OCI-LY7 (cell line): ENCODE measurements at regions not wholly inside any gene's neighbourhood (a gene's known extent, or its start where the extent isn't known, plus 50 kb on each side); places are given as distances from the start of the nearest gene placed in this dataset.

Source experiments
- BruUV-seq: library from RNA; stranded (reverse); fragments of 400-500 nt; replicated peaks from 2 replicates; lab custom pipeline; 2021; lab: Mats Ljungman, UMichigan
- CTCF ChIA-PET: fragments of 300-600 bp; sonication (Branson Sonifier 250); formaldehyde crosslinking; loops from one replicate; lab custom pipeline; 2022; ENCODE audit warnings: antibody characterized with exemption; ENCODE audit not compliant: unreplicated experiment; lab: Charles Lee
- POLR2A ChIA-PET: fragments of 300-600 bp; sonication (Branson Sonifier 250); formaldehyde crosslinking; loops from one replicate; lab custom pipeline; 2022; ENCODE audit warnings: antibody characterized with exemption; lab: Charles Lee
- DNase-seq: peaks from one replicate; pipeline ENCODE4 v3.0.0-alpha.2; 2015; ENCODE audit warnings: low spot score
- H2AFZ ChIP-seq: fragments of 200-600 bp; sonication (generic), shearing (Covaris generic); 2 replicates; pipeline ENCODE4 v1.6.1; 2014; ENCODE audit warnings: mild to moderate bottlenecking, antibody characterized with exemption, low read length, moderate library complexity
- H3K27ac ChIP-seq: fragments of 200-600 bp; sonication (generic); 2 replicates; pipeline ENCODE4 v1.5.1; 2014; ENCODE audit warnings: mixed run types, low read depth, mild to moderate bottlenecking, moderate library complexity, low read length, inconsistent platforms; ENCODE audit not compliant: poor library complexity, severe bottlenecking
- H3K36me3 ChIP-seq: fragments of 200-600 bp; sonication (generic); 2 replicates; pipeline ENCODE4 v1.6.1; 2014; ENCODE audit warnings: mild to moderate bottlenecking, antibody characterized with exemption, low read length, moderate library complexity, mixed read lengths; ENCODE audit not compliant: insufficient read depth
- H3K4me1 ChIP-seq: fragments of 200-600 bp; sonication (generic); 2 replicates; pipeline ENCODE4 v1.5.1; 2014; ENCODE audit warnings: mild to moderate bottlenecking, low read length; ENCODE audit not compliant: insufficient read depth, poor library complexity, severe bottlenecking
- H3K4me2 ChIP-seq: fragments of 200-600 bp; sonication (generic); 2 replicates; pipeline ENCODE4 v1.6.1; 2014; ENCODE audit warnings: mild to moderate bottlenecking, low read length
- H3K4me3 ChIP-seq: fragments of 200-600 bp; sonication (generic); 2 replicates; pipeline ENCODE4 v1.5.1; 2014; ENCODE audit warnings: mild to moderate bottlenecking, low read depth, low read length; ENCODE audit not compliant: poor library complexity, severe bottlenecking
- H3K79me2 ChIP-seq: fragments of 200-600 bp; sonication (generic); 2 replicates; pipeline ENCODE4 v1.6.1; 2016; ENCODE audit warnings: low read depth, mild to moderate bottlenecking, low read length, moderate library complexity, mixed read lengths; ENCODE audit not compliant: insufficient read depth
- H3K9me2 ChIP-seq: fragments of 200-600 bp; sonication (generic); 2 replicates; pipeline ENCODE4 v1.6.1; 2016; ENCODE audit warnings: mild to moderate bottlenecking, low read length, mixed read lengths; ENCODE audit not compliant: insufficient read depth
- H3K9me3 ChIP-seq: fragments of 200-600 bp; sonication (generic); 2 replicates; pipeline ENCODE4 v1.6.1; 2014; ENCODE audit warnings: mild to moderate bottlenecking, mixed run types, low read length, mixed read lengths
- H4K20me1 ChIP-seq: fragments of 200-600 bp; sonication (generic); 2 replicates; pipeline ENCODE4 v1.6.1; 2014; ENCODE audit warnings: mild to moderate bottlenecking, antibody characterized with exemption, low read length, moderate library complexity, mixed read lengths; ENCODE audit not compliant: insufficient read depth
- EZH2phosphoT487 ChIP-seq: fragments of 200-600 bp; sonication (generic); IDR thresholded peaks from 2 replicates; pipeline ENCODE4 v1.6.1; 2018; ENCODE audit warnings: low read depth, borderline replicate concordance, mild to moderate bottlenecking, mixed run types, antibody characterized with exemption, low read length, moderate library complexity, mixed read lengths
- intact Hi-C: fragments of 100-400 bp; cut with micrococcal nuclease; formaldehyde crosslinking; loops from one replicate; pipeline ENCODE4 v1.10.0; 2022; ENCODE audit not compliant: unreplicated experiment
- TF ChIP-seq, protein P1 (sequence below): fragments of 200-600 bp; sonication (generic); conservative IDR thresholded peaks from 2 replicates; pipeline ENCODE4 v1.5.1; 2014; ENCODE audit warnings: mild to moderate bottlenecking, antibody characterized with exemption, low read length, moderate library complexity, mixed read lengths

DNA sequence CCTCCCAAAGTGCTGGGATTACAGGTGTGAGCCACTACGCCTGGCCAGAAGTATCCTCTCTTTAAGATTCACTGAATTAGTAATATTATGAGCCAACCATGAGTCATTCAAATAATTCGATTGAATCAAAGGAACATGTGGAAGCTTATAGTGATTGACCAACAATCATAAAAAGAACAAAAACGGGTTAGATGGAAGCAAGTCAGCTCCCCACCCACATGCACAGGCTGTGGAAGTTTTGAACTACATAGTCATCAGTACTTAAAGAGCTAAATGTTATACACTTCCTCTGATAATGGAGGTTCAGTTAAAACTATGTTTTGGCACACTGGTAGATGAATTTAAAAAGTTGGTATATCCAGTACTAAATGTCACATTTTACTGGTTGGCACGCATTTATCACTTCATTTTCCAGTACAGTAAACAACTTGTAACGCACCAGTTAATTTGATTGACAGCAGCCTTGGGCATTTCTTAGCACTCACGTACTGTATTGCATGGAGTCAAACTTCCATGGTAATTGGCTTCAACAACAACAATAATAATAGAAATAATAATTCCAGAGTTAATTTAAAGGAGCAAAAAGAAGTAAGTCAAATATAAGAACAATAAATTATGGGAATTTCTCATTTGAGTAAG lies 1107.3 kb upstream of the MAP3K7 start:
- no peaks in the 10 kb centered on the region for H3K79me2 ChIP-seq
- no peak for DNase-seq
- POLR2A ChIA-PET, result interaction anchor here (0.7 kb wide), 1 partner anchor 147 kb away, joined by 5 read pairs; no protein-coding TSS in a partner anchor
- no peak overlapping the region for H3K4me3 ChIP-seq
- CTCF ChIA-PET, result no interaction called here
- intact Hi-C loops, result no loop called here
- H3K9me3 ChIP-seq, result no peaks in the 10 kb centered on the region
- H3K27ac ChIP-seq, result no peak overlapping the region
- no TSS peak for BruUV-seq
- no peaks in the 10 kb centered on the region for H3K4me1 ChIP-seq
- no peak overlapping the region for H3K4me2 ChIP-seq
- TF ChIP-seq, protein P1, sequence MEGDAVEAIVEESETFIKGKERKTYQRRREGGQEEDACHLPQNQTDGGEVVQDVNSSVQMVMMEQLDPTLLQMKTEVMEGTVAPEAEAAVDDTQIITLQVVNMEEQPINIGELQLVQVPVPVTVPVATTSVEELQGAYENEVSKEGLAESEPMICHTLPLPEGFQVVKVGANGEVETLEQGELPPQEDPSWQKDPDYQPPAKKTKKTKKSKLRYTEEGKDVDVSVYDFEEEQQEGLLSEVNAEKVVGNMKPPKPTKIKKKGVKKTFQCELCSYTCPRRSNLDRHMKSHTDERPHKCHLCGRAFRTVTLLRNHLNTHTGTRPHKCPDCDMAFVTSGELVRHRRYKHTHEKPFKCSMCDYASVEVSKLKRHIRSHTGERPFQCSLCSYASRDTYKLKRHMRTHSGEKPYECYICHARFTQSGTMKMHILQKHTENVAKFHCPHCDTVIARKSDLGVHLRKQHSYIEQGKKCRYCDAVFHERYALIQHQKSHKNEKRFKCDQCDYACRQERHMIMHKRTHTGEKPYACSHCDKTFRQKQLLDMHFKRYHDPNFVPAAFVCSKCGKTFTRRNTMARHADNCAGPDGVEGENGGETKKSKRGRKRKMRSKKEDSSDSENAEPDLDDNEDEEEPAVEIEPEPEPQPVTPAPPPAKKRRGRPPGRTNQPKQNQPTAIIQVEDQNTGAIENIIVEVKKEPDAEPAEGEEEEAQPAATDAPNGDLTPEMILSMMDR, result no peak
- no peak for TF ChIP-seq EZH2phosphoT487
- H3K36me3 ChIP-seq, result no peaks in the 10 kb centered on the region
- no peaks in the 10 kb centered on the region for H4K20me1 ChIP-seq
- no peaks in the 10 kb centered on the region for H3K9me2 ChIP-seq
- H2AFZ ChIP-seq, result no peak overlapping the region

DNA sequence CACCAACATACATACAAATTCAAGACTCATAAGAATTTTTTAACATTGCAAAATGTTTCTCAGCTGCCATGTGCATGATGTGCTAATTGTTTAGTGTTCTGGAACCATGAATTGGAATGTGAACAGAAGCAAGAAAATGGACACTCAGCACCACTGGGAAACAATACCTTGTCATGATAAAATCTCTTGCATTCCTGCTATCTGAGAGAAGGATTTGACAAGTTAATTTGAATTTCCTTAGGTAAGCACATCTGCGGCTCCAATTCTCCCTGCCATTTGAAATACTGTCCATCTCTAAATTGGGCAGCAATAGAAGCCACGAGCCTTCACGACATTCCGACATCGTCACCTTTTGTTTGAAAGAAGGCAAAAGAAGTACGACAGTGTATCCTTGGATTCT lies 1104.6 kb upstream of the MAP3K7 start:
- CTCF ChIA-PET, result no interaction called here
- no peak for TF ChIP-seq EZH2phosphoT487
- TF ChIP-seq, protein P1, result no peak
- H4K20me1 ChIP-seq, result no peaks in the 10 kb centered on the region
- H2AFZ ChIP-seq, result no peak overlapping the region
- H3K36me3 ChIP-seq, result no peaks in the 10 kb centered on the region
- H3K27ac ChIP-seq, result no peak overlapping the region
- H3K4me2 ChIP-seq, result no peak overlapping the region
- no peak overlapping the region for H3K4me3 ChIP-seq
- DNase-seq, result no peak
- H3K9me2 ChIP-seq, result no peaks in the 10 kb centered on the region
- H3K9me3 ChIP-seq, result no peaks in the 10 kb centered on the region
- POLR2A ChIA-PET, result no interaction called here
- no peaks in the 10 kb centered on the region for H3K4me1 ChIP-seq
- intact Hi-C loops, result no loop called here
- H3K79me2 ChIP-seq, result no peaks in the 10 kb centered on the region
- no TSS peak for BruUV-seq

DNA sequence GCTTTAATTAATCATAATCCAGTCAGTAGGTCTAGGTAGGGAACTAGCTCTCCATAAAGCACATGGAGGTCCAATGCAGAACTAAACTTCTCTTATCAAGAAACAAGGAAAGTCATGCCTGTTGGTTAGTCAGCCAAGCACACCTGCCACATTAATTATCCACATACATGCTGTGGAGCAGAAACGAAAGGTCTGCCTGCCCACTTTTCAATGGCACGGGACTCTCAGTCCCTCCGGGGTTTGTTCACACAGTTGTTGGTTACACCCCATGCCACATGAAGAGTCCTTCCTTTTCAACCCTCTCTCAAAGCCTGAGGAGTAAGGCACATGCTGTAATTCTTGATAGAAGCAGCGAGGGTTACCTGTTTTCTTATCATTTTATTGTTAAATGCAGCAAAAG lies 1096.4 kb upstream of the MAP3K7 start:
- H3K4me2 ChIP-seq, result no peak overlapping the region
- no peaks in the 10 kb centered on the region for H3K9me2 ChIP-seq
- H3K27ac ChIP-seq, result no peak overlapping the region
- ChIA-PET CTCF (no interaction called here), POLR2A (no interaction called here)
- TF ChIP-seq, protein P1, result no peak
- TF ChIP-seq EZH2phosphoT487, result no peak
- no peaks in the 10 kb centered on the region for H3K4me1 ChIP-seq
- H3K79me2 ChIP-seq, result no peaks in the 10 kb centered on the region
- H4K20me1 ChIP-seq, result no peaks in the 10 kb centered on the region
- no peak for DNase-seq
- BruUV-seq, result no TSS peak
- H2AFZ ChIP-seq, result no peak overlapping the region
- H3K36me3 ChIP-seq, result no peaks in the 10 kb centered on the region
- intact Hi-C loops, result no loop called here
- no peak overlapping the region for H3K4me3 ChIP-seq
- no peaks in the 10 kb centered on the region for H3K9me3 ChIP-seq
